ENCODE measurements at regions not wholly inside any gene's neighbourhood (a gene's known extent, or its start where the extent isn't known, plus 50 kb on each side); places are given as distances from the start of the nearest gene placed in this dataset.

- DNase-seq = no peak
These were observed 336.7 kb upstream of the C16orf82 start for GRCh38 chr16:26729951-26730541.

- no peak for DNase-seq
These were observed 335.0 kb upstream of the C16orf82 start for GRCh38 chr16:26731729-26732128.

GRCh38 chr16:26733710-26734109 lies 333.0 kb upstream of the C16orf82 start:
- DNase-seq = no peak

- no peak for DNase-seq
These were observed 331.2 kb upstream of the C16orf82 start for GRCh38 chr16:26735521-26735920.

GRCh38 chr16:26736084-26736483 lies 330.6 kb upstream of the C16orf82 start:
- DNase-seq = no peak

GRCh38 chr16:26740771-26741170 lies 326.0 kb upstream of the C16orf82 start:
- DNase-seq = no peak

- no peak for DNase-seq
These were observed 324.7 kb upstream of the C16orf82 start for GRCh38 chr16:26742040-26742439.

GRCh38 chr16:26744430-26744829 lies 322.3 kb upstream of the C16orf82 start:
- DNase-seq = no peak

GRCh38 chr16:26747760-26748159 lies 319.0 kb upstream of the C16orf82 start:
- no peak for DNase-seq

- no peak for DNase-seq
These were observed 317.7 kb upstream of the C16orf82 start for GRCh38 chr16:26749072-26749471.

GRCh38 chr16:26752166-26752565 lies 314.6 kb upstream of the C16orf82 start:
- DNase-seq = no peak

GRCh38 chr16:26756633-26757032 lies 310.1 kb upstream of the C16orf82 start:
- no peak for DNase-seq

- DNase-seq = no peak
These were observed 304.1 kb upstream of the C16orf82 start for GRCh38 chr16:26762594-26762993.

- DNase-seq = no peak
These were observed 301.6 kb upstream of the C16orf82 start for GRCh38 chr16:26765087-26765486.

- DNase-seq = no peak
These were observed 298.2 kb upstream of the C16orf82 start for GRCh38 chr16:26768385-26769010.

- DNase-seq = no peak
These were observed 296.2 kb upstream of the C16orf82 start for GRCh38 chr16:26770547-26770946.

- peak; percentile 2 for DNase-seq
These were observed 294.2 kb upstream of the C16orf82 start for GRCh38 chr16:26772503-26772902.

GRCh38 chr16:26777821-26778220 lies 288.9 kb upstream of the C16orf82 start:
- no peak for DNase-seq

GRCh38 chr16:26787924-26788323 lies 278.8 kb upstream of the C16orf82 start:
- DNase-seq = no peak

- DNase-seq = no peak
These were observed 275.6 kb upstream of the C16orf82 start for GRCh38 chr16:26791169-26791568.

GRCh38 chr16:26795184-26795583 lies 271.5 kb upstream of the C16orf82 start:
- no peak for DNase-seq

GRCh38 chr16:26801628-26802027 lies 265.1 kb upstream of the C16orf82 start:
- no peak for DNase-seq

- DNase-seq = no peak
These were observed 264.3 kb upstream of the C16orf82 start for GRCh38 chr16:26802440-26802839.

GRCh38 chr16:26802965-26803364 lies 263.8 kb upstream of the C16orf82 start:
- no peak for DNase-seq

- no peak for DNase-seq
These were observed 260.1 kb upstream of the C16orf82 start for GRCh38 chr16:26806657-26807056.

Measured in inflammatory macrophage treated with lipopolysaccharide for 4 hours (primary cell).